NB4 (cell line): ENCODE measurements at regions not wholly inside any gene's neighbourhood (a gene's known extent, or its start where the extent isn't known, plus 50 kb on each side); places are given as distances from the start of the nearest gene placed in this dataset.

Source experiments
- DNase-seq: peaks from one replicate; pipeline ENCODE4 v3.0.0; 2010; ENCODE audit warnings: low read depth
- H3K4me3 ChIP-seq: one replicate; pipeline ENCODE4 v1.5.1; 2011; ENCODE audit warnings: mild to moderate bottlenecking, low read depth, low read length, moderate library complexity
- CTCF ChIP-seq: IDR thresholded peaks from one replicate; pipeline ENCODE4 v1.5.1; 2012; ENCODE audit warnings: low read depth, low read length
- MAX ChIP-seq: IDR thresholded peaks from 2 replicates; pipeline ENCODE4 v1.6.1; 2011; ENCODE audit warnings: low read depth, low read length
- MYC ChIP-seq: IDR thresholded peaks from 2 replicates; pipeline ENCODE4 v1.6.1; 2011; ENCODE audit warnings: low read depth, low read length
- POLR2A ChIP-seq: IDR thresholded peaks from 2 replicates; pipeline ENCODE4 v1.6.1; 2011; ENCODE audit warnings: mild to moderate bottlenecking; ENCODE audit not compliant: insufficient read length; ENCODE audit errors: extremely low read depth

GRCh38 chr9:75213765-75214164 is 125.5 kb downstream of the OSTF1 start:
- TF ChIP-seq CTCF: no peak
- TF ChIP-seq POLR2A: no peak
- TF ChIP-seq MAX: no peak
- no peak for TF ChIP-seq MYC
- no peak overlapping the region for H3K4me3 ChIP-seq
- DNase-seq: no peak

- no peak overlapping the region for H3K4me3 ChIP-seq
- TF ChIP-seq MYC (no peak), MAX (no peak), CTCF (no peak), POLR2A (no peak)
- no peak for DNase-seq
These were observed 138.3 kb downstream of the OSTF1 start for GRCh38 chr9:75226403-75227139.

- TF ChIP-seq MAX (no peak), POLR2A (no peak), CTCF (no peak), MYC (no peak)
- no peak overlapping the region for H3K4me3 ChIP-seq
- no peak for DNase-seq
These were observed 140.6 kb downstream of the OSTF1 start for GRCh38 chr9:75228893-75229292.

GRCh38 chr9:75229605-75230332 is 141.5 kb downstream of the OSTF1 start:
- no peak overlapping the region for H3K4me3 ChIP-seq
- TF ChIP-seq MAX (no peak), MYC (no peak), CTCF (no peak), POLR2A (no peak)
- DNase-seq: no peak

- no peak overlapping the region for H3K4me3 ChIP-seq
- TF ChIP-seq CTCF: no peak
- no peak for TF ChIP-seq MAX
- no peak for TF ChIP-seq POLR2A
- TF ChIP-seq MYC: no peak
- no peak for DNase-seq
These were observed 142.2 kb downstream of the OSTF1 start for GRCh38 chr9:75230469-75230868.
